ENCODE measurements at regions not wholly inside any gene's neighbourhood (a gene's known extent, or its start where the extent isn't known, plus 50 kb on each side); places are given as distances from the start of the nearest gene placed in this dataset.

DNA sequence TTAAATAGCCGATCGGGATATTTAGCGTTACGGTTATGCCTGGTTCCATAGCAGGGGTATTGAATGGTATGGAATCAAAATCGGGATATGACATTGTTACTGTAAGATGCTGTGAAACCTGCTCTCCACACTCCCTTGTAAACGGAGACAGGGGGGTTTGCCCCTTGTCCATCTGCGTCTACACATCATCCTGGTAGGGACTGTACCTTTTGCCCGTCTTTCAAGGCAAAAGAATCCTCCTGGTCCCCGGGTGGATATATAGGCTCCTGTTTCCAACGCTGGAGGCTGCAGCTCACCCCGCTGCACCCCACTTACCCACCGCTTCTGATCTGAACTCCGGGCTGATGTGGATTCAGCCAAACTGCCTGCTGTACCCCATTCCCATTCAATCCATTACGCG, 189.1 kb downstream of the SHOX start:
- TF ChIP-seq, protein P1, sequence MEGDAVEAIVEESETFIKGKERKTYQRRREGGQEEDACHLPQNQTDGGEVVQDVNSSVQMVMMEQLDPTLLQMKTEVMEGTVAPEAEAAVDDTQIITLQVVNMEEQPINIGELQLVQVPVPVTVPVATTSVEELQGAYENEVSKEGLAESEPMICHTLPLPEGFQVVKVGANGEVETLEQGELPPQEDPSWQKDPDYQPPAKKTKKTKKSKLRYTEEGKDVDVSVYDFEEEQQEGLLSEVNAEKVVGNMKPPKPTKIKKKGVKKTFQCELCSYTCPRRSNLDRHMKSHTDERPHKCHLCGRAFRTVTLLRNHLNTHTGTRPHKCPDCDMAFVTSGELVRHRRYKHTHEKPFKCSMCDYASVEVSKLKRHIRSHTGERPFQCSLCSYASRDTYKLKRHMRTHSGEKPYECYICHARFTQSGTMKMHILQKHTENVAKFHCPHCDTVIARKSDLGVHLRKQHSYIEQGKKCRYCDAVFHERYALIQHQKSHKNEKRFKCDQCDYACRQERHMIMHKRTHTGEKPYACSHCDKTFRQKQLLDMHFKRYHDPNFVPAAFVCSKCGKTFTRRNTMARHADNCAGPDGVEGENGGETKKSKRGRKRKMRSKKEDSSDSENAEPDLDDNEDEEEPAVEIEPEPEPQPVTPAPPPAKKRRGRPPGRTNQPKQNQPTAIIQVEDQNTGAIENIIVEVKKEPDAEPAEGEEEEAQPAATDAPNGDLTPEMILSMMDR (IDR thresholded peaks at IDR 0.05) = no peak
- no peak for TF ChIP-seq POLR2A (IDR thresholded peaks at IDR 0.05)
